ENCODE measurements at regions not wholly inside any gene's neighbourhood (a gene's known extent, or its start where the extent isn't known, plus 50 kb on each side); places are given as distances from the start of the nearest gene placed in this dataset.

DNA sequence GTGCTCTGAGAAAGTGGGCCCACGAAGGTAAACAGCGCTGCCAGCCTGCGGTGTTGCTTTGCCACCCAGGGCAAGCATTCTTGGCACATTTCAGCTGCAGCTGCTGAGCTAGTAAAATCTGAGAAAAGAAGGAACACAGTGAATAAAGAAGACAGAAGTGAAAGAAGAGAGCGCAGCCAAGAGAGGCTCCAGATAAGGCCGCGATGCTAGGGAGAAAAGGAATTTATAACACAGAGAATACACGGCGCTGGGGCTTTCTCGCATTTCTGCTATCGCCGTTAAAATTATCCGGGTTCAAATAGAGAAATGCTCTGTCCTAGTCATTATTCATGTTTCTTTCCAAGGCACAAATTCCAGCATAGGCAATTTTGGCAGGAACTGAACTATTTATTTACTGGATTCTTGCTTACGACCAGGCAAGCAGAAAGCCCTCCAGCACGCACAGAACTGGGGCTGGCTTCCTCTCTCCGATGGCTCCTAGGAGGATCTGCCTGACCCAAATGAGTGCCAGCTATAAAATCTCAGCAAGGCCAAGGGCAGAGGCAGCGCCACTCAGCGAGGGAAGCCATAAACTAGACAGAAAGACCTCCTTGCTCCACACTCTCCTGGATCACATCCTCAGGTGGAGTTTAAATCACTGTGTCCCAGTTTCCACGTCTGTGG lies 111.2 kb downstream of the ATPSCKMT start:
- DNase-seq (ENCODE audit: low spot score): no peak
- TF ChIP-seq, protein P1, sequence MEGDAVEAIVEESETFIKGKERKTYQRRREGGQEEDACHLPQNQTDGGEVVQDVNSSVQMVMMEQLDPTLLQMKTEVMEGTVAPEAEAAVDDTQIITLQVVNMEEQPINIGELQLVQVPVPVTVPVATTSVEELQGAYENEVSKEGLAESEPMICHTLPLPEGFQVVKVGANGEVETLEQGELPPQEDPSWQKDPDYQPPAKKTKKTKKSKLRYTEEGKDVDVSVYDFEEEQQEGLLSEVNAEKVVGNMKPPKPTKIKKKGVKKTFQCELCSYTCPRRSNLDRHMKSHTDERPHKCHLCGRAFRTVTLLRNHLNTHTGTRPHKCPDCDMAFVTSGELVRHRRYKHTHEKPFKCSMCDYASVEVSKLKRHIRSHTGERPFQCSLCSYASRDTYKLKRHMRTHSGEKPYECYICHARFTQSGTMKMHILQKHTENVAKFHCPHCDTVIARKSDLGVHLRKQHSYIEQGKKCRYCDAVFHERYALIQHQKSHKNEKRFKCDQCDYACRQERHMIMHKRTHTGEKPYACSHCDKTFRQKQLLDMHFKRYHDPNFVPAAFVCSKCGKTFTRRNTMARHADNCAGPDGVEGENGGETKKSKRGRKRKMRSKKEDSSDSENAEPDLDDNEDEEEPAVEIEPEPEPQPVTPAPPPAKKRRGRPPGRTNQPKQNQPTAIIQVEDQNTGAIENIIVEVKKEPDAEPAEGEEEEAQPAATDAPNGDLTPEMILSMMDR (IDR thresholded peaks at IDR 0.05; ENCODE audit: borderline replicate concordance, control extremely low read depth, extremely low read depth, insufficient read depth, missing control alignments): no peak
- in situ Hi-C loops (cut with MboI; ENCODE audit: low sequenced_read_pairs, unreplicated experiment): no loop called here

DNA sequence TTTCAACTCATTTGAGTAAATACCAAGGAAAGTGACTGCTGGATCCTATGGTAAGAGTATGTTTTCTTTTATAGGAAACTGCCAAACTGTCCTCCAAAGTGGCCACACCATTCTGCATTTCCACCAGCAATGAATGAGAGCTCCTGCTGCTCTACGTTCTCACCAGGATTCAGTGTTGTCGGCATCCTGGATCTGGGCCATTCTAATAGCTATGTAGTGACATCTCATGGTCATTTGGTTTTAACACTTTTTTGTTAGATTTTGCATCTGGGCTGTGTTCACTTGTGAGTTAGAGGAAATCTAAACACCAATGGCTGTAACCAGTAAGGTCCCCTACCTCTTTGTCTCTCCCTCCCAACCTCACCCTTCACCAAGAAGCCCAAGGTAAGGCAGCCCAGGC lies 115.9 kb downstream of the ATPSCKMT start:
- DNase-seq (ENCODE audit: low spot score): no peak
- TF ChIP-seq, protein P1 (IDR thresholded peaks at IDR 0.05; ENCODE audit: borderline replicate concordance, control extremely low read depth, extremely low read depth, insufficient read depth, missing control alignments): no peak
- in situ Hi-C loops (cut with MboI; ENCODE audit: low sequenced_read_pairs, unreplicated experiment): no loop called here

DNA sequence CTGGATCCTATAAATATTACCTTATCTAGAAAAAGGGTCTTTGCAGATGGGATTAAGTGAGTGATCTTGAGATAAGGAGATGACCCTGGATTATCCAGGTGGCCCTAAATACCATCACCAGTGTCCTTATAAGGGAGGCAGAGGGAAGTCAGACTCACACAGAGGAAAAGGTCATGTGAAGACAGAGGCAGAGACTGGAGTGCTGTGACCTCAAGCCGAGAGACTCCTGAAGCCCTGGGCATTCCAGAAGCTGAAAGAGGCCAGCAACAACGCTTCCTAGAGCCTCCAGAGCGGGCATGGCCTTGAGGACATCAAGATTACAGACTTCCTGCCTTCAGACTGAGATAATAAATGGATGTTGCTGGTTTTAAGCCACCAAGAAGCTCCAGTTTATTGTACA lies 118.8 kb downstream of the ATPSCKMT start:
- DNase-seq (ENCODE audit: low spot score): no peak
- TF ChIP-seq, protein P1 (IDR thresholded peaks at IDR 0.05; ENCODE audit: borderline replicate concordance, control extremely low read depth, extremely low read depth, insufficient read depth, missing control alignments): no peak
- in situ Hi-C loops (cut with MboI; ENCODE audit: low sequenced_read_pairs, unreplicated experiment): no loop called here

DNA sequence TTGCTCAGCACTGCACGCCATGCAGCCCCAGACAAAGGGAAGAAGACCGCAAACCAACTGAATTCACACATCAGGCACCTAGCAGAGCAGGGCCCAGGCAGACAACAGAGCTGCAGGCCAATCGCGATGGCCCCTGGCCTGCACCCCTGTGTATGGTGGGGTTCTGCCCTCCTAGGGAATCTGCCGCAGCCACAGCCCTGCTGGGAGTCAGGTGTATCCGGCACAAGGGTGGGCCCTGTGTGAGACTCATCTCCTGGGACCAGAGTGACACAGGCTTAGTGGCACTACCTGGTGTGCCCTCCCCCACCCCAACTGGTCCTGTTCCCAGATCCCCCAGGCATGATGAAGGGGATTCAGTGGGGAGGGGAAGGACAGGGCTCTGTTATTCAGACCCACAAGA lies 122.8 kb downstream of the ATPSCKMT start:
- no peak for DNase-seq (ENCODE audit: low spot score)
- in situ Hi-C loops (cut with MboI; ENCODE audit: low sequenced_read_pairs, unreplicated experiment): no loop called here
- TF ChIP-seq, protein P1 (IDR thresholded peaks at IDR 0.05; ENCODE audit: borderline replicate concordance, control extremely low read depth, extremely low read depth, insufficient read depth, missing control alignments): no peak

DNA sequence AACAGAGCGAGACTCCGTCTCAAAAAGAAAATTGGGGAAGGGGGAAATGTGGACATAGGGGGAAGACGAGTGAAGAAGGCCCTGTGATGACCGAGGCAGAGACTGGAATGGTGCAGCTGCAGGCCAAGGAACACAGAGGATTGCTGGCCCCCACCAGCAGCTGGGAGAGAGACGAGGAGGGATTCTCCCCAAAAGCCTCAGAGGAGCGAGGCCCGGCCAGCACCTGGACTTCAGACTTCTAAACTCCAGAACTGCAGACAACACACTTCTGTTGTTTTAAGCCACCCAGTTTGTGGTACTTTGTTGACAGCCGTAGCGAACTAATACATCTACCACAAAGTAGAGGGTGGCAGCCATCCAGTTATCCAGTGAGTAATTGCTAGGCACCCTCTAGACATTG lies 124.6 kb downstream of the ATPSCKMT start:
- in situ Hi-C loops (cut with MboI; ENCODE audit: low sequenced_read_pairs, unreplicated experiment): no loop called here
- no peak for DNase-seq (ENCODE audit: low spot score)
- TF ChIP-seq, protein P1 (IDR thresholded peaks at IDR 0.05; ENCODE audit: borderline replicate concordance, control extremely low read depth, extremely low read depth, insufficient read depth, missing control alignments): no peak

DNA sequence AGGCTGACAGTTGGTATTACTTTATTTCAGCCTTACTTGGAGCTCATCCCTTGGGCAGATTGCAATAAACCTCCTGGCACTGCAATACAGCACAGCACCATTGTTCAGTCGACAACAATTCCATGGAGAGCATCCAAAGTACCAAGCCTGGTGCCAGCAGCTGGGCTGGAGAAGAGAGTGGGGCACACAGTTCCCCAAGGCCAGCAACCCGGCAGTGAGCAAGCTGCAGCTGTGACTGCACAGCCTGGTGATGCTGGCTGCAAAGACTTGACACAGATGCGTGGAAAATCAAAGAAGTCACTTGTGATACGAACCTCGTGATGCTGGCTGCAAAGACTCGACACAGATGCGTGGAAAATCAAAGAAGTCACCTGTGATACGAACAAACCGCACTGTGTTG lies 125.4 kb downstream of the ATPSCKMT start:
- in situ Hi-C loops (cut with MboI; ENCODE audit: low sequenced_read_pairs, unreplicated experiment): no loop called here
- TF ChIP-seq, protein P1 (IDR thresholded peaks at IDR 0.05; ENCODE audit: borderline replicate concordance, control extremely low read depth, extremely low read depth, insufficient read depth, missing control alignments): no peak
- DNase-seq (ENCODE audit: low spot score): no peak
